Left ventricle myocardium inferior (tissue), 1 donor: ENCODE measurements at regions not wholly inside any gene's neighbourhood (a gene's known extent, or its start where the extent isn't known, plus 50 kb on each side); places are given as distances from the start of the nearest gene placed in this dataset.
A peak's percentile ranks its signal among the peaks of the same experiment; 100 is the strongest.

Source experiments
- DNase-seq: peaks from one replicate; pipeline ENCODE4 v3.0.0-alpha.2; 2020
- H3K27ac ChIP-seq: fragments of 200-600 bp; replicated peaks from 2 replicates; pipeline ENCODE4 v1.8.0; 2021
- H3K27me3 ChIP-seq: fragments of 200-600 bp; 2 replicates; pipeline ENCODE4 v1.8.0; 2021; ENCODE audit warnings: low read depth
- H3K36me3 ChIP-seq: fragments of 200-600 bp; 2 replicates; pipeline ENCODE4 v1.8.0; 2021
- H3K4me1 ChIP-seq: fragments of 200-600 bp; 2 replicates; pipeline ENCODE4 v1.8.0; 2021
- H3K4me3 ChIP-seq: fragments of 200-600 bp; 2 replicates; pipeline ENCODE4 v1.8.0; 2021; ENCODE audit warnings: mild to moderate bottlenecking, moderate library complexity
- H3K9me3 ChIP-seq: fragments of 200-600 bp; replicated peaks from 2 replicates; pipeline ENCODE4 v1.8.0; 2021
- intact Hi-C: fragments of 100-400 bp; cut with micrococcal nuclease; formaldehyde crosslinking; loops from one replicate; pipeline ENCODE4 v1.11.0; 2022
- TF ChIP-seq, protein P1 (sequence below): fragments of 200-600 bp; IDR thresholded peaks from 2 replicates; pipeline ENCODE4 v1.8.0; 2021; ENCODE audit warnings: antibody characterized with exemption, mild to moderate bottlenecking, borderline replicate concordance
- donor health status: DM: no; HTN: yes; CAD: no; lungs with severe emphysema.

DNA sequence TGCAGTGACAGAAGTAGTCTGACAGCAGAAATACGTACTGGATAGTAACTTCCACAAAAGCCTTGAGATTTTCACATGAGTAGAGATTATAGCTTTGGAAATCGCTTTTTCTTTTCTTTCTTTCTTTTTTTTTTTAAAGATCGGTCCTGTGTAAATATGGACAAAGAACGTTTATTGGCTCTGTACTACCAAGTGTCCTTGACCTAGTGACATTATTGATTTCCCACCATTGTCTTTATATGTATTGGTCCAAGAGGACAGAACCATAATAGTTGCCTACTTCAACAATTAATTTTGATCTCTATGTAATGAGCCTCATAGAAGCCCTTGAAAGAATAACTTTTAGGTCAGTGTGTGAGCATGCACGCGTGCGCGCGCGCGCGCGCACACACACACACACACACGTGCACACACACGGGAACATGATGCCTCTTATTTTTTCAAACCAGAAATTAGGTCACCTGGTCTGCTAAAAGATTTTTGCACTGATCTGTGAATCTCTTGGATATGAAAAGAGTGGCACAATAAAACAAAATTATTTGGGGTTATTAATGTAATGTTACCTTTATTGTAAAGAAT is 516.8 kb downstream of the PSAT1 start:
- TF ChIP-seq, protein P1, sequence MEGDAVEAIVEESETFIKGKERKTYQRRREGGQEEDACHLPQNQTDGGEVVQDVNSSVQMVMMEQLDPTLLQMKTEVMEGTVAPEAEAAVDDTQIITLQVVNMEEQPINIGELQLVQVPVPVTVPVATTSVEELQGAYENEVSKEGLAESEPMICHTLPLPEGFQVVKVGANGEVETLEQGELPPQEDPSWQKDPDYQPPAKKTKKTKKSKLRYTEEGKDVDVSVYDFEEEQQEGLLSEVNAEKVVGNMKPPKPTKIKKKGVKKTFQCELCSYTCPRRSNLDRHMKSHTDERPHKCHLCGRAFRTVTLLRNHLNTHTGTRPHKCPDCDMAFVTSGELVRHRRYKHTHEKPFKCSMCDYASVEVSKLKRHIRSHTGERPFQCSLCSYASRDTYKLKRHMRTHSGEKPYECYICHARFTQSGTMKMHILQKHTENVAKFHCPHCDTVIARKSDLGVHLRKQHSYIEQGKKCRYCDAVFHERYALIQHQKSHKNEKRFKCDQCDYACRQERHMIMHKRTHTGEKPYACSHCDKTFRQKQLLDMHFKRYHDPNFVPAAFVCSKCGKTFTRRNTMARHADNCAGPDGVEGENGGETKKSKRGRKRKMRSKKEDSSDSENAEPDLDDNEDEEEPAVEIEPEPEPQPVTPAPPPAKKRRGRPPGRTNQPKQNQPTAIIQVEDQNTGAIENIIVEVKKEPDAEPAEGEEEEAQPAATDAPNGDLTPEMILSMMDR = no peak
- no peak for DNase-seq

DNA sequence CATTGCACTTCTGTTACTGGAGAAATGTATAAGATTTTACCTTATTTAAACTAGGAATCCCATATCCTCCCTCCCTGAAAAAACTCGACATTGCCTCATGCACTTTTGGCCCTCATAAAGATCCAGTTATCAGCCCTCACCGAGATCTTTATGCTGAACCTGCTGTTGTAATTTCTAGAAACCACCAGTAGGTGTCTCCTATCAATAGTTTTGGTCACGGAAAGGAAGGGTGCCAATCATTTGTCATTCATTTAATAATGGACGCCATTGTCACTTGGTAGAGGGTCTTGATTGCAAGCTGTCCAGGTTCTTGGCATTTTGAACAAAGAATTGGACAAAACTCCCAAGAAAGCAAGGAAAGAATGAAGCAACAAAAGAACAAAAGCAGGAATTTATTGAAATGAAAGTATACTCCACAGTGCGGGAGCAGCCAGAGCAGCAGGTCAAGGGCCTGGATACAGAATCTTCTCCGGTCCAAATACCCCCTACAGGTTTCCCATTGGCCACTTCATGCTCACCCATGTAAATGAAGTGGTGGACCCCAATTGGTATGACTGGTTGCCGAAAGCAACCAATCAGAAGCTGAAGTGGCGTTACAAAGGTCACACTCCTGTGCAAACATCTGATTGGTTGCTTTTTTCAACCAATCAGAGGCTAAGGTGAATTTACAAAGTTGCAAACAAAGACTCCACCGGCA is 524.3 kb downstream of the PSAT1 start:
- peak overlapping the region; percentile 46 for H3K4me3 ChIP-seq
- TF ChIP-seq, protein P1 = peak; percentile 67
- H3K4me1 ChIP-seq = no peaks in the 10 kb centered on the region
- intact Hi-C loops = no loop called here
- DNase-seq = no peak
- H3K27ac ChIP-seq = no peak overlapping the region
- H3K27me3 ChIP-seq = no peaks in the 10 kb centered on the region
- no peaks in the 10 kb centered on the region for H3K9me3 ChIP-seq
- H3K36me3 ChIP-seq = no peaks in the 10 kb centered on the region

More for the DNA sequence above, 516.8 kb downstream of the PSAT1 start:
- Histone ChIP-seq H3K4me3 (no peak overlapping the region), H3K9me3 (peaks cover 9% of the 10 kb centered on the region), H3K27me3 (no peaks in the 10 kb centered on the region), H3K4me1 (no peaks in the 10 kb centered on the region), H3K36me3 (no peaks in the 10 kb centered on the region), H3K27ac (no peak overlapping the region)
- intact Hi-C loops = no loop called here

DNA sequence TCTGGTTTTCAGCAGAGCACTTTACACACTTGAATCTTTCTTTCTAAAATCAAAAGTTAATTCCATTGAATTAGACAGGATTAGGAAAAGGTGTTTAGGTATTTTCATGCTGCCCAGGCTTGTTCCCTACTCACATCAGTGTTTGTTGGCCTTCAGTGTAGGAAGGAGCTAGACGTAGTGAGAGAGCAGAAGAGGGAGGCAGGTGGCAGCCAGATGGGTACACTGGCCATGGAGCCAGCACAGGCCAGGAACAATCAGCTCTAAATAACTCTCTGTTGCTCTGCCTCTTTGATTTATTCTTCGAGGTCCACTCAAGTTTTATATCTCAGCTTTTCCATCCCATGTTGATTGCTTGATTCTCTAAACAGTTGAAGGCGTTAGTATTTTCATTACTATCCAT is 529.6 kb downstream of the PSAT1 start:
- Histone ChIP-seq H3K27me3 (no peaks in the 10 kb centered on the region), H3K36me3 (no peaks in the 10 kb centered on the region), H3K4me1 (no peaks in the 10 kb centered on the region), H3K9me3 (no peaks in the 10 kb centered on the region), H3K27ac (no peak overlapping the region), H3K4me3 (no peak overlapping the region)
- no peak for DNase-seq
- intact Hi-C loops = no loop called here
- TF ChIP-seq, protein P1 = no peak

DNA sequence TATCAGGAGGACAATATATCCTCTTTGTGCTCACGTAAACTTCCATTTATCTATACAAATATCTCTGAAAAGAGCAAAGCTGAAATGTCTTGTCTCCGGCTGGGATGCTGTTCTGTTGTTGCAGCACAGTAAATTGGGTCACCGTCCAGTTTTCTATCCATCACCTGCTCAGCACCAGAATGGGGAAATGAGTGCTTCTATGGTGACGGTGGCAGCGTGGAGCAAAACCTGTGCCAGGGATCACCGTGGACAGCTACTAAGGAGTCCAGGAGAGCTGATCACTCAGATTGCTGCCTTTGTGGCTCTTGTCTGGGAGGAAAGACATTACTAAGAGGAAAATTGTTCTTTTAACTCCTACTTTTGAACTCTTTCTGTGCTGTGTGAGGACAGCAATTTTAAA is 531.6 kb downstream of the PSAT1 start:
- H3K9me3 ChIP-seq = no peaks in the 10 kb centered on the region
- intact Hi-C loops = no loop called here
- H3K27me3 ChIP-seq = no peaks in the 10 kb centered on the region
- no peak for DNase-seq
- H3K4me1 ChIP-seq = no peaks in the 10 kb centered on the region
- H3K4me3 ChIP-seq = no peak overlapping the region
- no peak overlapping the region for H3K27ac ChIP-seq
- no peaks in the 10 kb centered on the region for H3K36me3 ChIP-seq
- TF ChIP-seq, protein P1 = no peak

DNA sequence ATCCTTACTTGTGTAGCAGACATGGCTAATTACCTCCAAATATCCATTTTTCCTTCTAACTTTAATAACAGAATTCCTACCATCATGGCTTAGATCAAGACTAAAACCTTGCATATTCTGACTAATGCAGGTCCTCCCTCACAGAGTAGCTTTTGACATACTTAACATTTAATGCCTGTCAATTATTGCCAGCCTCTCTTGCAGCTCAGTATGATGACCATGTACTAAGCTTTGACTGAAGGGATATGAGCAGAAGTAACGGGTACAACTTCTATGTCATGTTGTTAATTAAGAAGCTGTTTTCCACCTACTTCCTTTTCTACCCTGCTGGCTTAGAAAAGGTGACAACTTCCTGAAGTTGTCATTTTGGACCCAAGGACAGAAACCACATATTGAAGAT is 533.4 kb downstream of the PSAT1 start:
- H3K9me3 ChIP-seq = no peaks in the 10 kb centered on the region
- no peaks in the 10 kb centered on the region for H3K4me1 ChIP-seq
- intact Hi-C loops = no loop called here
- no peaks in the 10 kb centered on the region for H3K27me3 ChIP-seq
- no peak overlapping the region for H3K4me3 ChIP-seq
- no peaks in the 10 kb centered on the region for H3K36me3 ChIP-seq
- DNase-seq = no peak
- TF ChIP-seq, protein P1 = no peak
- no peak overlapping the region for H3K27ac ChIP-seq
